Chondrocyte (in vitro differentiated cells): ENCODE measurements at regions not wholly inside any gene's neighbourhood (a gene's known extent, or its start where the extent isn't known, plus 50 kb on each side); places are given as distances from the start of the nearest gene placed in this dataset.

Experiments used
- DNase-seq: peaks from one replicate; pipeline ENCODE4 v3.0.0; 2021; ENCODE audit warnings: mixed read lengths, low spot score
- H3K27ac Mint-ChIP-seq: one replicate; pipeline ENCODE4 v1.8.0; 2021; ENCODE audit warnings: mild to moderate bottlenecking, moderate library complexity, mixed read lengths; ENCODE audit not compliant: unreplicated experiment
- H3K27me3 Mint-ChIP-seq: 2 replicates; pipeline ENCODE4 v1.8.0; 2021; ENCODE audit warnings: low read depth, mixed read lengths
- H3K36me3 Mint-ChIP-seq: 2 replicates; pipeline ENCODE4 v1.8.0; 2021; ENCODE audit warnings: low read depth, mixed read lengths
- H3K4me1 Mint-ChIP-seq: 2 replicates; pipeline ENCODE4 v1.8.0; 2021; ENCODE audit warnings: low read depth, mild to moderate bottlenecking, mixed read lengths
- H3K4me3 Mint-ChIP-seq: one replicate; pipeline ENCODE4 v1.8.0; 2021; ENCODE audit warnings: mild to moderate bottlenecking, moderate library complexity, mixed read lengths; ENCODE audit not compliant: unreplicated experiment
- H3K9me3 Mint-ChIP-seq: 2 replicates; pipeline ENCODE4 v1.8.0; 2021; ENCODE audit warnings: low read depth, mixed read lengths
- TF ChIP-seq, protein P1 (sequence below): fragments of 200-600 bp; sonication (generic); IDR thresholded peaks from 2 replicates; pipeline ENCODE4 v1.5.0; 2021; ENCODE audit warnings: antibody characterized with exemption, mild to moderate bottlenecking, moderate library complexity

GRCh38 chr2:23149777-23150176, 235.2 kb upstream of the KLHL29 start:
- Mint-ChIP-seq H3K4me1 (no peaks in the 10 kb centered on the region), H3K27me3 (peaks cover 20% of the 10 kb centered on the region), H3K36me3 (no peaks in the 10 kb centered on the region), H3K4me3 (no peak overlapping the region), H3K9me3 (peaks cover 2% of the 10 kb centered on the region), H3K27ac (no peak overlapping the region)
- no peak for DNase-seq
- TF ChIP-seq, protein P1, sequence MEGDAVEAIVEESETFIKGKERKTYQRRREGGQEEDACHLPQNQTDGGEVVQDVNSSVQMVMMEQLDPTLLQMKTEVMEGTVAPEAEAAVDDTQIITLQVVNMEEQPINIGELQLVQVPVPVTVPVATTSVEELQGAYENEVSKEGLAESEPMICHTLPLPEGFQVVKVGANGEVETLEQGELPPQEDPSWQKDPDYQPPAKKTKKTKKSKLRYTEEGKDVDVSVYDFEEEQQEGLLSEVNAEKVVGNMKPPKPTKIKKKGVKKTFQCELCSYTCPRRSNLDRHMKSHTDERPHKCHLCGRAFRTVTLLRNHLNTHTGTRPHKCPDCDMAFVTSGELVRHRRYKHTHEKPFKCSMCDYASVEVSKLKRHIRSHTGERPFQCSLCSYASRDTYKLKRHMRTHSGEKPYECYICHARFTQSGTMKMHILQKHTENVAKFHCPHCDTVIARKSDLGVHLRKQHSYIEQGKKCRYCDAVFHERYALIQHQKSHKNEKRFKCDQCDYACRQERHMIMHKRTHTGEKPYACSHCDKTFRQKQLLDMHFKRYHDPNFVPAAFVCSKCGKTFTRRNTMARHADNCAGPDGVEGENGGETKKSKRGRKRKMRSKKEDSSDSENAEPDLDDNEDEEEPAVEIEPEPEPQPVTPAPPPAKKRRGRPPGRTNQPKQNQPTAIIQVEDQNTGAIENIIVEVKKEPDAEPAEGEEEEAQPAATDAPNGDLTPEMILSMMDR = no peak

- H3K27me3 Mint-ChIP-seq = peaks cover 21% of the 10 kb centered on the region
- no peak overlapping the region for H3K4me3 Mint-ChIP-seq
- TF ChIP-seq, protein P1 = no peak
- no peaks in the 10 kb centered on the region for H3K36me3 Mint-ChIP-seq
- peaks cover 2% of the 10 kb centered on the region for H3K9me3 Mint-ChIP-seq
- DNase-seq = no peak
- H3K27ac Mint-ChIP-seq = no peak overlapping the region
- no peaks in the 10 kb centered on the region for H3K4me1 Mint-ChIP-seq
Observed at GRCh38 chr2:23153484-23153883, 231.5 kb upstream of the KLHL29 start.

GRCh38 chr2:23155022-23155421, 230.0 kb upstream of the KLHL29 start:
- Mint-ChIP-seq H3K36me3 (no peaks in the 10 kb centered on the region), H3K4me3 (no peak overlapping the region), H3K27ac (no peak overlapping the region), H3K4me1 (no peaks in the 10 kb centered on the region), H3K27me3 (peaks cover 18% of the 10 kb centered on the region), H3K9me3 (peaks cover 2% of the 10 kb centered on the region)
- TF ChIP-seq, protein P1 = no peak
- no peak for DNase-seq

DNA sequence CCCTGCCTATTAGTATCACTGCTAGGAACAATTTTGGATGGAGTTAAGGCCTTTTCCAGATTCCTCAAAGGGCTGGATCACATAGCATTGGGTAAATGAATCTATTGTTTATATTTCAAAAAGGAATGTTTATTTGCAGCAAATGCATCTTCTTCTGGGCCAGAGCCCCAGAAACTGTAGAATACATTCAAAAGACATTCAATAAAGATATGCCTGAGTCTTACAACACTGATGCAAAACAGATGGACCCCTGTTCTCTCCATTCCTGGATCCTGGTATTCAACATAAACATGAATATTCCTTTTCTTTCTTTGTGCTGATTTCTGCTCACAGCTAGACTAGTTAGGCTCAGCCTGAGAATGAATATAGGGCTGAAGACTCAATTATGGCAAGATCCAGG, 227.2 kb upstream of the KLHL29 start:
- DNase-seq = no peak
- no peak overlapping the region for H3K27ac Mint-ChIP-seq
- H3K27me3 Mint-ChIP-seq = peaks cover 10% of the 10 kb centered on the region
- H3K36me3 Mint-ChIP-seq = no peaks in the 10 kb centered on the region
- no peaks in the 10 kb centered on the region for H3K4me1 Mint-ChIP-seq
- peaks cover 2% of the 10 kb centered on the region for H3K9me3 Mint-ChIP-seq
- H3K4me3 Mint-ChIP-seq = no peak overlapping the region
- TF ChIP-seq, protein P1 = no peak

- H3K36me3 Mint-ChIP-seq = no peaks in the 10 kb centered on the region
- DNase-seq = no peak
- H3K27ac Mint-ChIP-seq = no peak overlapping the region
- no peaks in the 10 kb centered on the region for H3K4me1 Mint-ChIP-seq
- H3K9me3 Mint-ChIP-seq = peaks cover 2% of the 10 kb centered on the region
- H3K4me3 Mint-ChIP-seq = no peak overlapping the region
- H3K27me3 Mint-ChIP-seq = peaks cover 10% of the 10 kb centered on the region
- TF ChIP-seq, protein P1 = no peak
Observed at GRCh38 chr2:23158306-23158705, 226.7 kb upstream of the KLHL29 start.
